ENCODE measurements at regions not wholly inside any gene's neighbourhood (a gene's known extent, or its start where the extent isn't known, plus 50 kb on each side); places are given as distances from the start of the nearest gene placed in this dataset.

- no peak for TF ChIP-seq CTCF (IDR thresholded peaks at IDR 0.05)
- no peak for TF ChIP-seq POLR2A (IDR thresholded peaks at IDR 0.05)
Measured at GRCh38 chr12:115146453-115146852, 462.5 kb upstream of the TBX3 start.

Data from thyroid gland (tissue), 4 donors.